Panc1 (cell line): ENCODE measurements at regions not wholly inside any gene's neighbourhood (a gene's known extent, or its start where the extent isn't known, plus 50 kb on each side); places are given as distances from the start of the nearest gene placed in this dataset.

ENCODE experiments used
- ATAC-seq: fragments of 200-7000 bp; cut with Tn5 transposase; 2 replicates; pipeline ENCODE4 v1.9.1; 2020; ENCODE audit warnings: mild to moderate bottlenecking, moderate library complexity
- BruUV-seq: library from RNA; stranded (reverse); fragments of 400-500 nt; replicated peaks from 2 replicates; lab custom pipeline; 2021; lab: Mats Ljungman, UMichigan
- CTCF ChIA-PET: fragments of 300-600 bp; sonication (Branson Sonifier 250); formaldehyde crosslinking; loops from one replicate; lab custom pipeline; 2022; ENCODE audit warnings: antibody characterized with exemption; lab: Charles Lee
- POLR2A ChIA-PET: fragments of 300-600 bp; sonication (Branson Sonifier 250); formaldehyde crosslinking; loops from one replicate; lab custom pipeline; 2022; ENCODE audit warnings: antibody characterized with exemption; lab: Charles Lee
- DNase-seq: peaks from one replicate; pipeline ENCODE4 v3.0.0-alpha.2; 2010; ENCODE audit warnings: low read depth, low spot score
- H3K27ac ChIP-seq: 2 replicates; pipeline ENCODE4 v1.5.1; 2011; ENCODE audit warnings: mild to moderate bottlenecking, low read length, inconsistent platforms
- H3K27me3 ChIP-seq: fragments of 200-500 bp; sonication (Bioruptor generic); 2 replicates; pipeline ENCODE4 v1.6.0; 2014; ENCODE audit warnings: low read length, inconsistent platforms; ENCODE audit not compliant: control insufficient read depth, insufficient read depth
- H3K36me3 ChIP-seq: fragments of 200-500 bp; sonication (Bioruptor generic); 2 replicates; pipeline ENCODE4 v1.5.1; 2014; ENCODE audit warnings: inconsistent platforms, mild to moderate bottlenecking, low read length, moderate library complexity; ENCODE audit not compliant: control insufficient read depth, insufficient read depth
- H3K4me1 ChIP-seq: 2 replicates; pipeline ENCODE4 v1.5.1; 2011; ENCODE audit warnings: inconsistent platforms, mild to moderate bottlenecking, low read length, moderate library complexity; ENCODE audit not compliant: control insufficient read depth, insufficient read depth
- H3K4me3 ChIP-seq, 2 experiments: 2 replicates each; pipeline ENCODE4 v1.5.1; 2011 to 2012; ENCODE audit warnings: low read depth in 2 of 2, low read length in 2 of 2, mild to moderate bottlenecking in 2 of 2, inconsistent platforms in 1 of 2, moderate library complexity in 1 of 2
- H3K9me3 ChIP-seq: fragments of 200-500 bp; sonication (Bioruptor generic); 2 replicates; pipeline ENCODE4 v1.5.1; 2014; ENCODE audit warnings: low read depth, mild to moderate bottlenecking, inconsistent platforms, low read length, moderate library complexity; ENCODE audit not compliant: control insufficient read depth, insufficient read depth
- POLR2AphosphoS5 ChIP-seq: IDR thresholded peaks from 2 replicates; pipeline ENCODE4 v1.6.1; 2012; ENCODE audit warnings: mild to moderate bottlenecking, low read depth, low read length, moderate library complexity
- SIN3A ChIP-seq: IDR thresholded peaks from 2 replicates; pipeline ENCODE4 v1.6.1; 2012; ENCODE audit warnings: low read depth, mild to moderate bottlenecking, low read length, moderate library complexity, borderline replicate concordance; ENCODE audit not compliant: insufficient read depth
- TCF7L2 ChIP-seq: IDR thresholded peaks from 2 replicates; pipeline ENCODE4 v1.6.1; 2011; ENCODE audit warnings: mild to moderate bottlenecking, low read depth, low read length, inconsistent platforms
- in situ Hi-C: cut with HindIII; loops from 2 replicates; pipeline ENCODE4 v1.10.0; 2016; ENCODE audit warnings: low sequenced_read_pairs, low pct_unique_long_range_greater_than_20kb
- intact Hi-C: fragments of 100-400 bp; cut with micrococcal nuclease; formaldehyde crosslinking; loops from one replicate; pipeline ENCODE4 v1.10.0; 2022; ENCODE audit not compliant: unreplicated experiment
- TF ChIP-seq, protein P1 (sequence below), 2 experiments: IDR thresholded peaks; 2 replicates each; pipeline ENCODE4 v1.6.1; 2011 to 2012; ENCODE audit warnings: low read depth in 2 of 2, control low read depth in 1 of 2, low read length in 1 of 2, mild to moderate bottlenecking in 1 of 2, moderate library complexity in 1 of 2; ENCODE audit not compliant: insufficient read depth in 1 of 2
- TF ChIP-seq, protein P2 (sequence below): fragments of 450-650 bp; IDR thresholded peaks from 2 replicates; pipeline ENCODE4 v1.5.1; 2017; ENCODE audit warnings: mild to moderate bottlenecking

DNA sequence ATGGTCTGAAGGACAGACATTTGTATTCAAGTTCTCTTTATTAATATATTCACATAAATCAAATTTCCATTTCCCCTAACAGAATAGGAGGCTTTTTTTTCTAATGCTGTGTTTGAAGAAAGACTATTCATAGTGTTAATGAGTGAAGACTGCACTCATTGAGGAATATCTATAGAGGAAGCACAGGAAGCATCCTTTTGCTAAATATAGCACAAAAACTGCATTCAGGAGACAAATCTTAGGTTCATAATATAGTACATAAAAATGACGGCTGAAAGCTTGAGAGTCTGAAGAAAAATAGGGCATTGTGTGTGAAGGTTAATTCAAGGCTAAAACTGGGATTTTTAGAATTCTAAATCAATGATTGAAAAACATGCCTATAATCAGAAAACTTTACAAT is 50.4 kb upstream of the ANKRD50 start:
- DNase-seq (no peak), ATAC-seq (no peak)
- no peaks in the 10 kb centered on the region for H3K36me3 ChIP-seq
- ChIA-PET CTCF (no interaction called here), POLR2A (no interaction called here)
- in situ Hi-C loops, result no loop called here
- TF ChIP-seq, protein P1, sequence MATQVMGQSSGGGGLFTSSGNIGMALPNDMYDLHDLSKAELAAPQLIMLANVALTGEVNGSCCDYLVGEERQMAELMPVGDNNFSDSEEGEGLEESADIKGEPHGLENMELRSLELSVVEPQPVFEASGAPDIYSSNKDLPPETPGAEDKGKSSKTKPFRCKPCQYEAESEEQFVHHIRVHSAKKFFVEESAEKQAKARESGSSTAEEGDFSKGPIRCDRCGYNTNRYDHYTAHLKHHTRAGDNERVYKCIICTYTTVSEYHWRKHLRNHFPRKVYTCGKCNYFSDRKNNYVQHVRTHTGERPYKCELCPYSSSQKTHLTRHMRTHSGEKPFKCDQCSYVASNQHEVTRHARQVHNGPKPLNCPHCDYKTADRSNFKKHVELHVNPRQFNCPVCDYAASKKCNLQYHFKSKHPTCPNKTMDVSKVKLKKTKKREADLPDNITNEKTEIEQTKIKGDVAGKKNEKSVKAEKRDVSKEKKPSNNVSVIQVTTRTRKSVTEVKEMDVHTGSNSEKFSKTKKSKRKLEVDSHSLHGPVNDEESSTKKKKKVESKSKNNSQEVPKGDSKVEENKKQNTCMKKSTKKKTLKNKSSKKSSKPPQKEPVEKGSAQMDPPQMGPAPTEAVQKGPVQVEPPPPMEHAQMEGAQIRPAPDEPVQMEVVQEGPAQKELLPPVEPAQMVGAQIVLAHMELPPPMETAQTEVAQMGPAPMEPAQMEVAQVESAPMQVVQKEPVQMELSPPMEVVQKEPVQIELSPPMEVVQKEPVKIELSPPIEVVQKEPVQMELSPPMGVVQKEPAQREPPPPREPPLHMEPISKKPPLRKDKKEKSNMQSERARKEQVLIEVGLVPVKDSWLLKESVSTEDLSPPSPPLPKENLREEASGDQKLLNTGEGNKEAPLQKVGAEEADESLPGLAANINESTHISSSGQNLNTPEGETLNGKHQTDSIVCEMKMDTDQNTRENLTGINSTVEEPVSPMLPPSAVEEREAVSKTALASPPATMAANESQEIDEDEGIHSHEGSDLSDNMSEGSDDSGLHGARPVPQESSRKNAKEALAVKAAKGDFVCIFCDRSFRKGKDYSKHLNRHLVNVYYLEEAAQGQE (IDR thresholded peaks at IDR 0.05; ENCODE audit: insufficient read depth in 1 of 2, low read depth in 2 of 2, low read length in 1 of 2), result no peak
- no peak for TF ChIP-seq TCF7L2
- TF ChIP-seq, protein P2, sequence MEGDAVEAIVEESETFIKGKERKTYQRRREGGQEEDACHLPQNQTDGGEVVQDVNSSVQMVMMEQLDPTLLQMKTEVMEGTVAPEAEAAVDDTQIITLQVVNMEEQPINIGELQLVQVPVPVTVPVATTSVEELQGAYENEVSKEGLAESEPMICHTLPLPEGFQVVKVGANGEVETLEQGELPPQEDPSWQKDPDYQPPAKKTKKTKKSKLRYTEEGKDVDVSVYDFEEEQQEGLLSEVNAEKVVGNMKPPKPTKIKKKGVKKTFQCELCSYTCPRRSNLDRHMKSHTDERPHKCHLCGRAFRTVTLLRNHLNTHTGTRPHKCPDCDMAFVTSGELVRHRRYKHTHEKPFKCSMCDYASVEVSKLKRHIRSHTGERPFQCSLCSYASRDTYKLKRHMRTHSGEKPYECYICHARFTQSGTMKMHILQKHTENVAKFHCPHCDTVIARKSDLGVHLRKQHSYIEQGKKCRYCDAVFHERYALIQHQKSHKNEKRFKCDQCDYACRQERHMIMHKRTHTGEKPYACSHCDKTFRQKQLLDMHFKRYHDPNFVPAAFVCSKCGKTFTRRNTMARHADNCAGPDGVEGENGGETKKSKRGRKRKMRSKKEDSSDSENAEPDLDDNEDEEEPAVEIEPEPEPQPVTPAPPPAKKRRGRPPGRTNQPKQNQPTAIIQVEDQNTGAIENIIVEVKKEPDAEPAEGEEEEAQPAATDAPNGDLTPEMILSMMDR, result no peak
- no peak for TF ChIP-seq SIN3A
- TF ChIP-seq POLR2AphosphoS5, result no peak
- no peak overlapping the region for H3K27ac ChIP-seq
- intact Hi-C loops, result no loop called here
- H3K27me3 ChIP-seq, result no peaks in the 10 kb centered on the region
- no peak overlapping the region for H3K4me3 ChIP-seq
- no peaks in the 10 kb centered on the region for H3K4me1 ChIP-seq
- H3K9me3 ChIP-seq, result no peaks in the 10 kb centered on the region
- BruUV-seq, result no TSS peak
